Activated CD4-positive, alpha-beta T cell treated with anti-CD3 and anti-CD28 coated beads for 36 hours (primary cell): ENCODE measurements at regions not wholly inside any gene's neighbourhood (a gene's known extent, or its start where the extent isn't known, plus 50 kb on each side); places are given as distances from the start of the nearest gene placed in this dataset.

ENCODE experiments used
- ATAC-seq: fragments of 200-7000 bp; cut with Tn5 transposase; one replicate; pipeline ENCODE4 v1.10.0; 2021; ENCODE audit warnings: mild to moderate bottlenecking, moderate library complexity
- CTCF ChIA-PET: fragments of 350-600 bp; sonication (Branson Sonifier 250); formaldehyde crosslinking; loops from one replicate; lab custom pipeline; 2021; ENCODE audit warnings: antibody characterized with exemption; lab: Charles Lee
- POLR2A ChIA-PET: fragments of 350-600 bp; sonication (Branson Sonifier 250); formaldehyde crosslinking; loops from one replicate; lab custom pipeline; 2021; ENCODE audit warnings: antibody characterized with exemption, inconsistent platforms; lab: Charles Lee
- DNase-seq: peaks from one replicate; pipeline ENCODE4 v3.0.0-alpha.2; 2020
- H3K27ac Mint-ChIP-seq: one replicate; pipeline ENCODE4 v1.8.0; 2021; ENCODE audit warnings: mixed read lengths
- H3K27me3 Mint-ChIP-seq: one replicate; pipeline ENCODE4 v1.8.0; 2021; ENCODE audit warnings: mixed read lengths
- H3K36me3 Mint-ChIP-seq: one replicate; pipeline ENCODE4 v1.8.0; 2021; ENCODE audit warnings: low read depth, mixed read lengths
- H3K4me1 Mint-ChIP-seq: one replicate; pipeline ENCODE4 v1.8.0; 2021; ENCODE audit warnings: mixed read lengths
- H3K4me3 Mint-ChIP-seq: one replicate; pipeline ENCODE4 v1.8.0; 2021; ENCODE audit warnings: mild to moderate bottlenecking, moderate library complexity, mixed read lengths
- H3K9me3 Mint-ChIP-seq: one replicate; pipeline ENCODE4 v1.8.0; 2021; ENCODE audit warnings: low read depth, mixed read lengths
- intact Hi-C, 2 experiments: fragments of 100-400 bp; cut with DNase I in 1 of 2; cut with micrococcal nuclease in 1 of 2; formaldehyde crosslinking; loops; one replicate each; pipeline versions ENCODE4 v1.14.2 to v1.15.1; 2022 to 2024; cut with DNase I, micrococcal nuclease

DNA sequence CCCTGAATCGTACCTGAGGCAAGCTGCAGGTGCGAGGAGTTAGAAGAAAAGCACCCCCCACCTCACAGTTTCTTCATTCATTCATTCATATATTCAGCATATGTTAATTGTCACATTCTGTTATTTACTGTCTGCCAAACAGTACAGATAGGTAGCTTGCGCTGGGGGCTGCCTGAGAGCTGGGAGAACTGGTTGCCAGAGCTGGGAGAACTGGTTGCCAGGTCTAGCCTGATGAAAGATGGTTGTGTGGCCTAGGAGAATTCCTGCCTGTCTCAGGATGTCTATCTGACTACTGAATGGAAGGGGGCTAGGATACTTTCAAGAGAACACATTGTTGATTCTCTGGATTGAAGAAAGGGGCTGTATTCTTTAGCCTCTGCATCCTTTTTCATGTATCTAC is 225.9 kb upstream of the POU3F1 start:
- peaks cover under 1% of the 10 kb centered on the region for H3K9me3 Mint-ChIP-seq
- ATAC-seq = no peak
- no peak overlapping the region for H3K4me3 Mint-ChIP-seq
- intact Hi-C loops = no loop called here
- no peaks in the 10 kb centered on the region for H3K4me1 Mint-ChIP-seq
- ChIA-PET CTCF (no interaction called here), POLR2A (no interaction called here)
- DNase-seq = no peak
- H3K27ac Mint-ChIP-seq = no peak overlapping the region
- H3K36me3 Mint-ChIP-seq = no peaks in the 10 kb centered on the region
- peaks cover 17% of the 10 kb centered on the region for H3K27me3 Mint-ChIP-seq

DNA sequence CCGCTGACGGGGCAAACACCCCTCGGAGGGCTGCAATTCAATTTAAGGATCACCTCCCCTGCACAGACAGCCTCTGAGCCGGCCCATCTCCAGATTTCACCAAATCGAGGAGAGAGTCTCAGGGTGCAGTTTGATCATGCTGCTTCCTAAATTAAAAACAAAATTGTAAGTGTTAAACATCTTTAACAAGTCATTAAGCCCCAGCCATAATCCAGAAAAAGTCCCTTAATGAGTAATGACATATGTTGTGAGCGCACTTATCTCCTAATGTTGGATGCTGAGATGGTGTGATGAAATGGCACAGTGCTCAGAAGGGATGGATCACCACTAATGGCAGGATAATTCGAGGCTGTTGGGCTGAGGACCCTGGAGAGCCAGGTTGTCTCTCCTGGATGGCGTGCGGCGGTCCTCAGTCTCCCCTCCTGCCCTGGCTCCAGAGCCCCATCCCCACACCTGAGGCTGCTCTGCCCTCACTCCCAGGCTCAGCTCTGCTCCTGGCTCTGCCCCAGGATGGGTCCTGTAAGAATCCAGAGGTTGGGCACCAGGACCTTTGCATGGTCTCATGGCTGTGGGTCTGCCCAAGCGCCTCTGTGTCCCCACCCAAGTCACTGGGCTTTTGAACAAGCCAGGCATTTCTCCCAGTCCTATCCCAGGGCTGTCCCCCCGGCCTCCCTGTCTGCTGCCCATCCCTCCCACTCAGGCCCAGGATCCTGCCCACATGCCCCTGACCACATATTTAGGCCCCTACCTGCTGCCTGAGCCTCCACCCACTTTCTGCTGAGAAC is 224.4 kb upstream of the POU3F1 start:
- H3K27me3 Mint-ChIP-seq = peaks cover 14% of the 10 kb centered on the region
- ChIA-PET CTCF (no interaction called here), POLR2A (no interaction called here)
- no peak overlapping the region for H3K4me3 Mint-ChIP-seq
- no peaks in the 10 kb centered on the region for H3K9me3 Mint-ChIP-seq
- DNase-seq (no peak), ATAC-seq (no peak)
- H3K36me3 Mint-ChIP-seq = no peaks in the 10 kb centered on the region
- no peak overlapping the region for H3K27ac Mint-ChIP-seq
- intact Hi-C loops = no loop called here
- no peaks in the 10 kb centered on the region for H3K4me1 Mint-ChIP-seq

DNA sequence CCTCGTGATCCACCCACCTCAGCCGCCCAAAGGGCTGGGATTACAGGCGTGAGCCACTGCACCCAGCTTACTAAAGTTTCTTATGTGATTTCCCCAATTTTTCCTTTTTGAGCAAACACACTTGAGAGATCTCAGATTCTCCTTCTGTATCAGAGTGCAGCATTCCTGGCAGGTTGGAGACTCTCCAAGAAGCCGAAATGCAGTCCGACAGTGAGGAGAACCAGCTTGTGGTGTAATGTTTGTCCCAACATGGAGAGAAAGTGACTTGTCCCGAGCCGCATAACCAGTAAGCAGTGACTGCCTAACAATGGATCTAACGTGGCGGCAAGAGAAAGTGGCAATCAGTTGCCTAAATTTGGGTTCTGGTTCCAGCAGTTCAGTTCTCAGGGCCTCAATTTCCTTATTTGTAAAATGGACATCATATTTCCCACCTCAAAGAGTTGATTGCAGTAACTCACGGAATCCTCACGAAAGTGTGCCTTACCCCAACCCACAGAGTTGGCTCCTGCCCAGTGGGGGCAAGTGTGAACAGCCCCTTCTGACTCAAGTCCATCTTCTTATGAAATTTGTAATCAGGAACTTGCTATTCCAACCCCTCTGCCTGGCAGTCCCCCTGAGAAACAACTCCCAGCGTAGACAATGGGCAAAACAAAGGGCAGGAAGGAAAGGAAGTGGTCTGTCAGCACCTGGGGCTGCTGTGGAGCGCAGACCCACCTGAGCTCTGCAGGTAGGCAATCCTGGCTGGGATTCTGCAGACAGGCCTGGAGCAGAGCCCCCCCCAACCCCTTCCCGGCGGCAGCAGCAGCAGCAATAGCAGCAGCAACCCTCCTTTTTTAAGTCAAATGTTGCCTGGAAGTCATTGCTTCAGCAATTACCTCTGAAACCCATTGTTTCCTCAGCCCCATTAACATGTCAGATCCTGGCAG is 223.6 kb upstream of the POU3F1 start:
- no peaks in the 10 kb centered on the region for H3K36me3 Mint-ChIP-seq
- ChIA-PET POLR2A (no interaction called here), CTCF (no interaction called here)
- H3K4me3 Mint-ChIP-seq = no peak overlapping the region
- H3K9me3 Mint-ChIP-seq = no peaks in the 10 kb centered on the region
- H3K4me1 Mint-ChIP-seq = no peaks in the 10 kb centered on the region
- H3K27me3 Mint-ChIP-seq = peaks cover 11% of the 10 kb centered on the region
- no peak for ATAC-seq
- H3K27ac Mint-ChIP-seq = no peak overlapping the region
- DNase-seq = no peak
- intact Hi-C loops = no loop called here

DNA sequence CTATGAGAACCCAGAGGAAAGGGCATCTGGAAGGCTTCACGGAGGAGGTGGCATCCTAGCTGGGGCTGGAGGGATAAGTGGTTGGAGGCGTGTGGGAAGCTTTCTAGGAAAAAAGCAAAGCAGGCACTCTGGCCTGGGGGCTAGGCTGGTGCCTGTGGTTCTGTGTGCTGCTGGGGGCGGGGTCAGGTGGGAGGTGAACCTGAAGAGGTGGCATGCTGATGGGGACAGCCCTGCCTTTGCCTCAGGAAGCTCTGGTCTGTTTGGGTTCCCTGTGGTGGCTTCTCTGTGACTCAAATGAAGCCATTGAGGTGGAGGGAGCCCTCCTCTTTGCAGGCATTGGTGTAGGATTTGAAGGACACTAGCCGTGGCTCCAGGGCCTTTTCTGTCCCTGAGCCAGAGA is 221.6 kb upstream of the POU3F1 start:
- no peak for ATAC-seq
- Mint-ChIP-seq H3K9me3 (no peaks in the 10 kb centered on the region), H3K27me3 (peaks cover 9% of the 10 kb centered on the region), H3K36me3 (no peaks in the 10 kb centered on the region), H3K4me3 (no peak overlapping the region), H3K27ac (no peak overlapping the region), H3K4me1 (no peaks in the 10 kb centered on the region)
- POLR2A ChIA-PET = no interaction called here
- DNase-seq = no peak
- CTCF ChIA-PET = no interaction called here
- intact Hi-C loops = no loop called here

DNA sequence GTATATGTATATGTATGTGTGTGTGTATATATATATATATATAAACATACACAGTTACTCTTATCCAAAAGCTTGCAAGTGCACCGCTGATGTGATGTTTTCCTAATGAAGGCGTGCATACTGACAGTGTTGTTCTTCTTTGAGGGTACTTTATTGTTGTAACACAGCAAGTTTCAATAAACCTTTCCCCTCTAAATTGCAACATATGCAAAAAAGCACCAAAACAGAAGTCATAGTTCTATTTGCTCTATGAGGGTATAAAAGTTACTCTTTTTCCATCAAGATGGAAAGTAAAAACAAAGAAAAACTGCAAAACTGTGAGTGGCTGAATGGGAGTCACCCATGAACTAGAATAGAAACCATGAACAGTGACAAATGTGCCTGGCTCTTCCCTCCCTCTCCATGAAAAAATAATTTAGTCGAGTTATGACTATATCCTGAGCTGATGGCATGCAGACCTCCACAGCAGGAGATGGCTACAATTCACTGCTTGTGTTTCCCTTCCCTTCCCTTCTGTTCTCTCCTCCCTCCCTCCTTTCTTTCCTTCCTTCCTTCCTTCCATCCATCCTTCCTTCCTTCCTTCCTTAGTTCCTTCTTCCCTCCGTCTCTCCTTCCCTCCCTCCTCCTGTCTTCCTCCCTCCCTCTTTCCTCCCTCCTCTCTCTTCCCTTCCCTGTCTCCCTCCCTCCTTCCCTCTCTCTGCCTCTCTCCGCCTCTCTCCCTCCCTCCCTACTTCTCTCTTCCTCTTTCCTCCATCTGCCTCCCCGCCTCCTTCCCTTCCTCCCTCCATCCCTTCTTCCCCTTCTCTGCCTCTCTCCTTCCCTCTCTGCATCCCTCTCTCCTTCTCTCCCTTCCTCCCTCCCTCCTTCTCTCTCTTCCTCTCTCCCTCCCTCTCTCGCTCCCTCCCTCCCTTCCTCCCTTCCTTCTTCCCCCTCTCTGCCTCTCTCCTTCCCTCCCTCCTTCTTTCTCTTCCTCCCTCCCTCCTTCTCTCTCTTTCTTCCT is 220.7 kb upstream of the POU3F1 start:
- Mint-ChIP-seq H3K4me3 (no peak overlapping the region), H3K27me3 (peaks cover 9% of the 10 kb centered on the region), H3K36me3 (no peaks in the 10 kb centered on the region), H3K4me1 (no peaks in the 10 kb centered on the region), H3K27ac (no peak overlapping the region), H3K9me3 (no peaks in the 10 kb centered on the region)
- POLR2A ChIA-PET = no interaction called here
- no peak for ATAC-seq
- CTCF ChIA-PET = no interaction called here
- intact Hi-C loops = no loop called here
- DNase-seq = no peak

DNA sequence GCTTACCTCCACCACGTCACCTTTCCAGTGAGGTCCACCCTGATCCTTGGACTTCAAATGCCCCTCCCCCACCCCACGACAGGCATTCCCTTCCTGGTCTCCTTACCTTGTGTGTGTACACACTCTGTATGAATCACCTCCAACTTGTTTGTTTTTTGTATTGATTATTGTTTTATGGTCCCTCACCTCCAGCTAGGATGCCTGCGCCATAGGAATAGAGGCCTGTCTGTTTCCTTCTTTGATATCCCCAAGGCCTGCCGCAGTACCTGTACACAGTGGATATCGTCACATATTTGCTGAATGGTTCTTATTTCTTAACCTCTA is 219.6 kb upstream of the POU3F1 start:
- CTCF ChIA-PET = interaction anchor here (0.7 kb wide), 1 partner anchor 236 kb away, joined by 3 read pairs; no protein-coding TSS in a partner anchor
- DNase-seq (no peak), ATAC-seq (no peak)
- H3K27ac Mint-ChIP-seq = no peak overlapping the region
- H3K36me3 Mint-ChIP-seq = no peaks in the 10 kb centered on the region
- intact Hi-C loops = no loop called here
- POLR2A ChIA-PET = no interaction called here
- H3K27me3 Mint-ChIP-seq = peaks cover 4% of the 10 kb centered on the region
- H3K4me1 Mint-ChIP-seq = no peaks in the 10 kb centered on the region
- H3K9me3 Mint-ChIP-seq = no peaks in the 10 kb centered on the region
- H3K4me3 Mint-ChIP-seq = no peak overlapping the region

DNA sequence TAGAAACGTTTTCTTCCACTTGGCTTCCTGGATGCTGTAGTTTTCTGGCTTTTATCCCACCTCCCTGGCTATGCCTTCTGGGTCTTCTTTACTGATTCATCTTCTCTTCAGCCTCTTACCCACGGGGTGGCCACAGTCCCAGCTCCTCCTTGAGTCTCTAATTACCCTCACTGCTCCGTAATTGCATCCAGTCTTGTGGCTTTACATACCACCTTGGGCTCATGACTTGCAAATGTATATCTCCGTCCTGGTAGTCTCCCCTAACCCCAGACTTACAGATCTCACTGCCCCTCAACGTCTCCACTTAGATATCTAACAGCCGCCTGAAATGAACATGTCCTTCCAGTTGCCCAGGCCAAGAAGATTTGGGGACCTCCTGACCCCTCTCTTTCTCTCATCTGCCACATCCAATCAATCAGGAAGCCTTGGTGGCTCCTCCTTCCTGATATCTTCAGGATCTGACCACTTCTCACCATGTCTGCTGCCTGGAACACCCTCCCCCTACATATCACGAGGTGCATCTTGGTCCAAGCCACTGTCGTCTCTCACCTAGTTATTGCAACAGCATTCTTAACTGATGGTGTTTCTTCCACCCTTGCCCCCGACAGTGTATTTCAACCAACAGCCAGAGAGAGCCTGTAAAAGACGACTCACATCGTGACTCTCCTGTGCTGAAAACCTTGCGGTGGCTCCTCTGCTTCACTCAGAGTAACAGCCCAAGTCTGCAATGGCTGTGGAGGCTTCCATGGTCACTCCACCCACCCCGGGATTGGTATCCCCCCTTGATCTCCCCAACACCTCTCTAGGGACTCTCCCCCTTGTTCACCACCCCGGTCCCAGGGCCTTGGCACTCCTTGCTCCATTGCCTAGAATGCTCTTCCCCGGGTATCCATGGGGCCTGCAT is 219.0 kb upstream of the POU3F1 start:
- DNase-seq (no peak), ATAC-seq (no peak)
- ChIA-PET POLR2A (no interaction called here), CTCF (interaction anchor here (0.7 kb wide), 1 partner anchor 235 kb away, joined by 3 read pairs; no protein-coding TSS in a partner anchor)
- Mint-ChIP-seq H3K4me1 (no peaks in the 10 kb centered on the region), H3K27me3 (peaks cover 4% of the 10 kb centered on the region), H3K27ac (no peak overlapping the region), H3K36me3 (no peaks in the 10 kb centered on the region), H3K4me3 (no peak overlapping the region), H3K9me3 (no peaks in the 10 kb centered on the region)
- intact Hi-C loops = no loop called here

DNA sequence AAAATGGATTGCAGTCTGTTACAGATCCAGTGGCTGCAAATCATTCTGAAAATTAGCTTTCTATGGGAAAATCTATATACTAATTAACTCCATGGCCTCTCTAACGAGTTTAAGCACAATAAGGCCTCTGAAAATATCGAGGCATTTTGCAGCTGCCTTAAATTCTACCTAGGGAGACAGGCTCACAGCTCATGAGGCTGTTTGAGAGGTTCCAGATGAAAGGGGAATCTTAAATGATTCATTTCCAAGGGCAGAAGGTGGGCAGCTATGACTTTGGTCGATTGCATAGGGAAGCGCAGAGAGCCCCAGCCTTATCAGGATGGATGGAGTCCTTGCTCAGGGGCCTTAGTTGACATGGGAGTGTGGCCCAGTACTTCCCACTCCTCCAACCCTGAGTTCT is 216.8 kb upstream of the POU3F1 start:
- CTCF ChIA-PET = no interaction called here
- no peak for DNase-seq
- H3K9me3 Mint-ChIP-seq = no peaks in the 10 kb centered on the region
- ATAC-seq = no peak
- H3K4me1 Mint-ChIP-seq = no peaks in the 10 kb centered on the region
- no peak overlapping the region for H3K27ac Mint-ChIP-seq
- peaks cover 4% of the 10 kb centered on the region for H3K27me3 Mint-ChIP-seq
- H3K36me3 Mint-ChIP-seq = no peaks in the 10 kb centered on the region
- POLR2A ChIA-PET = no interaction called here
- intact Hi-C loops = no loop called here
- no peak overlapping the region for H3K4me3 Mint-ChIP-seq

DNA sequence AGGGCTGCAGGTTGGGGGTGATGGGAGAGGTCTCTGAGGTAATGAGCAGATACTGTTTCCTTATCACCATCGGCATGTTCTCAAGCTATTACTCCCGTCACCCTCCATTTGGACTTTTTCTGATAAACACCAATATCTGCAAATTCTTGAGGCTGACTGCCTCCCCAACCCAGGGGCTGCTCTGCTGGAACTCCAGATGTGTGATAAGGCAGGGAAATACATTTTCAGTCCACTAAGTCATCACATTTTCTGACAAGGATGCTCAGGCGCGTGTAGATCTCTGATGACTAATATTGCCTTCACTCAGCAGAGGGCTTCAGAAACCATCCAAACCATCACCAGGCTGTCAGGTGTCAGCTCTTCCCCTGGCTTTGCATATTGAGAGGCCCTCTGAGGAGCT is 215.0 kb upstream of the POU3F1 start:
- peaks cover 2% of the 10 kb centered on the region for H3K27me3 Mint-ChIP-seq
- H3K9me3 Mint-ChIP-seq = no peaks in the 10 kb centered on the region
- DNase-seq (no peak), ATAC-seq (no peak)
- H3K4me1 Mint-ChIP-seq = no peaks in the 10 kb centered on the region
- no peak overlapping the region for H3K4me3 Mint-ChIP-seq
- no peaks in the 10 kb centered on the region for H3K36me3 Mint-ChIP-seq
- H3K27ac Mint-ChIP-seq = no peak overlapping the region
- ChIA-PET POLR2A (no interaction called here), CTCF (interaction anchor here (0.8 kb wide), 1 partner anchor 284 kb away, joined by 3 read pairs; no protein-coding TSS in a partner anchor)
- intact Hi-C loops = no loop called here

DNA sequence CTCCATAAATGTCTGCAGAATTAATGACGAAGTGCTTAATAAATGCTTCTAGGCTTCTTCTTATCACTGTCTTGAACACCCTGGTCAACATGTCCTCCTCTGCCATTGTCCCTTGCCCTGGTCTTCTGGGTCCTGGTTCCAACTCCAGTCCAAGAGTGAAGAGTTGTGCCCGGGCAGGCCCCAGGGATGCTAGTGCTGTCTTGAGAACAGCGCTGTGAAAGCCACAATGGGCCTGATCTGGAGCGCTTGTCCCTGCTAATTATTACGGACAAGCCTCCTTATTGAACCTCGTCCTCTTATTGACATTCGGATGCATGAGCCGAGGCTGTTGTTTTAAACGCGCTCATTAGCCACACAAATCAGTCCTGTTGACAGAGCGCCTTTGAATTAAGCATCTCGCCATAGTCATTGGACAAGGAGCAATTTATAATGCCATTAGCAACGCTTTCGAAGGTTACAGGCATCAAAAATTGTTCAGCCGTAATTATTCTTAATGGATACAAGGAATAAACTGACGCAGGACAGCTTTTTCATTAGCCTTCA is 211.6 kb upstream of the POU3F1 start:
- DNase-seq (no peak), ATAC-seq (no peak)
- CTCF ChIA-PET = no interaction called here
- POLR2A ChIA-PET = no interaction called here
- H3K27ac Mint-ChIP-seq = no peak overlapping the region
- peaks cover 6% of the 10 kb centered on the region for H3K27me3 Mint-ChIP-seq
- intact Hi-C loops = no loop called here
- no peaks in the 10 kb centered on the region for H3K4me1 Mint-ChIP-seq
- H3K9me3 Mint-ChIP-seq = no peaks in the 10 kb centered on the region
- no peak overlapping the region for H3K4me3 Mint-ChIP-seq
- no peaks in the 10 kb centered on the region for H3K36me3 Mint-ChIP-seq
